IMR-90 (cell line): ENCODE measurements at regions not wholly inside any gene's neighbourhood (a gene's known extent, or its start where the extent isn't known, plus 50 kb on each side); places are given as distances from the start of the nearest gene placed in this dataset.

Experiments
- ATAC-seq: fragments of 200-7000 bp; cut with Tn5 transposase; 2 replicates; pipeline ENCODE4 v1.9.1; 2020; ENCODE audit warnings: low read depth, mild to moderate bottlenecking, moderate library complexity
- BruUV-seq: library from RNA; stranded (reverse); fragments of 400-500 nt; replicated peaks from 2 replicates; lab custom pipeline; 2021; lab: Mats Ljungman, UMichigan
- CTCF ChIA-PET: fragments of 300-600 bp; formaldehyde crosslinking; extraction: SDS; loops from one replicate; lab custom pipeline; 2021; ENCODE audit warnings: antibody characterized with exemption; lab: Yijun Ruan, JAX
- POLR2A ChIA-PET: fragments of 300-600 bp; sonication (Branson Sonifier 250); formaldehyde crosslinking; loops from one replicate; lab custom pipeline; 2022; ENCODE audit warnings: antibody characterized with exemption; ENCODE audit not compliant: unreplicated experiment; lab: Charles Lee
- DNase-seq: peaks from one replicate; pipeline ENCODE4 v3.0.0; 2013
- H2AFZ ChIP-seq: replicated peaks from 2 replicates; pipeline ENCODE3; 2013; ENCODE audit warnings: low read length, mild to moderate bottlenecking; ENCODE audit not compliant: poor library complexity
- H2AK5ac ChIP-seq: 2 replicates; pipeline ENCODE4 v1.6.1; 2013; ENCODE audit warnings: low read depth, low read length, inconsistent platforms
- H2AK9ac ChIP-seq: replicated peaks from 2 replicates; pipeline ENCODE3; 2013; ENCODE audit warnings: mild to moderate bottlenecking, low read depth, low read length, moderate library complexity; ENCODE audit not compliant: poor library complexity
- H2BK120ac ChIP-seq: 2 replicates; pipeline ENCODE4 v1.6.1; 2013; ENCODE audit warnings: low read depth, low read length, inconsistent platforms
- H2BK15ac ChIP-seq: 3 replicates; pipeline ENCODE4 v1.6.1; 2013; ENCODE audit warnings: low read depth, low read length, inconsistent platforms
- H2BK20ac ChIP-seq: 2 replicates; pipeline ENCODE4 v1.6.1; 2013; ENCODE audit warnings: low read depth, mild to moderate bottlenecking, inconsistent platforms, low read length, moderate library complexity
- H2BK5ac ChIP-seq: 2 replicates; pipeline ENCODE4 v1.6.1; 2013; ENCODE audit warnings: mild to moderate bottlenecking, low read depth, low read length, inconsistent platforms; ENCODE audit not compliant: poor library complexity, severe bottlenecking
- H3K14ac ChIP-seq: replicated peaks from 2 replicates; pipeline ENCODE4 v1.6.1; 2013; ENCODE audit warnings: low read depth, low read length, inconsistent platforms
- H3K18ac ChIP-seq: 2 replicates; pipeline ENCODE4 v1.6.1; 2013; ENCODE audit warnings: low read depth, low read length, control low read depth
- H3K23ac ChIP-seq: 2 replicates; pipeline ENCODE4 v1.6.1; 2013; ENCODE audit warnings: low read depth, low read length, inconsistent platforms
- H3K27ac ChIP-seq: 2 replicates; pipeline ENCODE4 v1.5.1; 2013; ENCODE audit warnings: mild to moderate bottlenecking, control low read depth, low read length; ENCODE audit not compliant: insufficient read depth
- H3K27me3 ChIP-seq: 2 replicates; pipeline ENCODE4 v1.6.1; 2013; ENCODE audit warnings: low read length; ENCODE audit not compliant: control insufficient read depth, insufficient read depth
- H3K36me3 ChIP-seq: 2 replicates; pipeline ENCODE4 v1.6.1; 2013; ENCODE audit warnings: low read length, mixed read lengths; ENCODE audit not compliant: control insufficient read depth, insufficient read depth
- H3K4ac ChIP-seq: 2 replicates; pipeline ENCODE4 v1.6.1; 2013; ENCODE audit warnings: low read depth, low read length, inconsistent platforms
- H3K4me1 ChIP-seq: 2 replicates; pipeline ENCODE4 v1.6.1; 2013; ENCODE audit warnings: low read length, mixed read lengths; ENCODE audit not compliant: control insufficient read depth, insufficient read depth
- H3K4me2 ChIP-seq: 2 replicates; pipeline ENCODE4 v1.6.1; 2013; ENCODE audit warnings: low read depth, mild to moderate bottlenecking, control low read depth, low read length, moderate library complexity
- H3K4me3 ChIP-seq: 2 replicates; pipeline ENCODE4 v1.5.1; 2013; ENCODE audit warnings: low read depth, mild to moderate bottlenecking, control low read depth, low read length, moderate library complexity; ENCODE audit not compliant: insufficient read depth
- H3K56ac ChIP-seq: 2 replicates; pipeline ENCODE4 v1.6.1; 2013; ENCODE audit warnings: low read length, inconsistent platforms; ENCODE audit not compliant: insufficient read depth; ENCODE audit errors: extremely low read depth
- H3K79me1 ChIP-seq, 2 experiments: 2 replicates each; pipeline ENCODE4 v1.6.1; 2013; ENCODE audit warnings: low read length in 2 of 2, inconsistent platforms in 1 of 2, low read depth in 1 of 2
- H3K9ac ChIP-seq: 2 replicates; pipeline ENCODE4 v1.6.1; 2013; ENCODE audit warnings: low read depth, low read length, control low read depth
- H3K9me1 ChIP-seq: 2 replicates; pipeline ENCODE4 v1.6.1; 2013; ENCODE audit warnings: low read length, inconsistent platforms; ENCODE audit not compliant: insufficient read depth
- H3K9me3 ChIP-seq: 2 replicates; pipeline ENCODE4 v1.6.1; 2013; ENCODE audit warnings: low read length; ENCODE audit not compliant: control insufficient read depth, insufficient read depth
- H4K20me1 ChIP-seq: 2 replicates; pipeline ENCODE4 v1.6.1; 2013; ENCODE audit warnings: low read length, inconsistent platforms; ENCODE audit not compliant: insufficient read depth
- H4K5ac ChIP-seq: 2 replicates; pipeline ENCODE4 v1.6.1; 2013; ENCODE audit warnings: mild to moderate bottlenecking, low read depth, low read length, control low read depth
- H4K8ac ChIP-seq, 2 experiments: 2 replicates each; pipeline ENCODE4 v1.6.1; 2013; ENCODE audit warnings: low read depth in 2 of 2, low read length in 2 of 2, control low read depth in 1 of 2, inconsistent platforms in 1 of 2
- H4K91ac ChIP-seq: 2 replicates; pipeline ENCODE4 v1.6.1; 2013; ENCODE audit warnings: low read depth, low read length, inconsistent platforms; ENCODE audit not compliant: insufficient read depth
- BHLHE40 ChIP-seq: fragments of 150-350 bp; IDR thresholded peaks from 2 replicates; pipeline ENCODE4 v1.6.1; 2016; ENCODE audit warnings: mild to moderate bottlenecking, low read depth, low read length
- CEBPB ChIP-seq: IDR thresholded peaks from 2 replicates; pipeline ENCODE4 v1.6.1; 2012; ENCODE audit warnings: low read depth, low read length, improper control_type of control experiment
- CHD1 ChIP-seq: IDR thresholded peaks from 2 replicates; pipeline ENCODE4 v1.6.1; 2012; ENCODE audit warnings: low read depth, low read length, improper control_type of control experiment
- CTCF ChIP-seq: conservative IDR thresholded peaks from 2 replicates; pipeline ENCODE4 v1.5.1; 2012; ENCODE audit warnings: mild to moderate bottlenecking, low read depth, low read length, improper control_type of control experiment
- ELK1 ChIP-seq: fragments of 150-350 bp; IDR thresholded peaks from 2 replicates; pipeline ENCODE4 v1.6.1; 2016; ENCODE audit warnings: low read depth, mild to moderate bottlenecking, low read length, moderate library complexity, borderline replicate concordance
- FOS ChIP-seq: fragments of 150-350 bp; IDR thresholded peaks from 2 replicates; pipeline ENCODE4 v1.6.1; 2016; ENCODE audit warnings: low read depth, low read length
- MAFK ChIP-seq: IDR thresholded peaks from 2 replicates; pipeline ENCODE4 v1.6.1; 2012; ENCODE audit warnings: low read depth, low read length, improper control_type of control experiment
- MAZ ChIP-seq: IDR thresholded peaks from 2 replicates; pipeline ENCODE4 v1.6.1; 2012; ENCODE audit warnings: low read depth, mild to moderate bottlenecking, low read length, improper control_type of control experiment, moderate library complexity, borderline replicate concordance
- MXI1 ChIP-seq: IDR thresholded peaks from 2 replicates; pipeline ENCODE4 v1.6.1; 2012; ENCODE audit warnings: low read depth, mild to moderate bottlenecking, low read length, moderate library complexity, borderline replicate concordance
- NFE2L2 ChIP-seq: fragments of 150-350 bp; IDR thresholded peaks from 2 replicates; pipeline ENCODE4 v1.6.1; 2016; ENCODE audit warnings: low read depth, mild to moderate bottlenecking, low read length
- RAD21 ChIP-seq: IDR thresholded peaks from 2 replicates; pipeline ENCODE4 v1.6.1; 2012; ENCODE audit warnings: low read length, improper control_type of control experiment
- RCOR1 ChIP-seq: IDR thresholded peaks from 2 replicates; pipeline ENCODE4 v1.6.1; 2012; ENCODE audit warnings: mild to moderate bottlenecking, low read length, improper control_type of control experiment; ENCODE audit not compliant: insufficient replicate concordance
- RFX5 ChIP-seq: IDR thresholded peaks from 2 replicates; pipeline ENCODE4 v1.8.0; 2012; ENCODE audit warnings: low read depth, mild to moderate bottlenecking, low read length, moderate library complexity
- SMC3 ChIP-seq: fragments of 150-350 bp; IDR thresholded peaks from 2 replicates; pipeline ENCODE4 v1.6.1; 2016; ENCODE audit warnings: low read depth, mild to moderate bottlenecking, antibody characterized with exemption, low read length, moderate library complexity
- WGBS, 2 experiments: methylation state at CpG; one replicate each; pipeline versions ENCODE4 v1.1.5 to v1.1.7; 2013; ENCODE audit warnings: missing lambda C conversion rate in 2 of 2; ENCODE audit not compliant: insufficient read length in 1 of 2; ENCODE audit errors: extremely low coverage in 2 of 2; 5-methylcytosine and 5-hydroxymethylcytosine counted together
- dilution Hi-C: fragments of 300-500 bp; cut with HindIII; formaldehyde crosslinking; loops from one replicate; pipeline ENCODE4 v1.14.3; 2018; ENCODE audit warnings: low sequenced_read_pairs; ENCODE audit not compliant: unreplicated experiment
- in situ Hi-C: fragments of 300-500 bp; cut with MboI; formaldehyde crosslinking; loops from 3 replicates; pipeline ENCODE4 v1.14.3; 2019; ENCODE audit warnings: low sequenced_read_pairs, inconsistent platforms, mixed read lengths
- intact Hi-C: fragments of 100-400 bp; cut with micrococcal nuclease; formaldehyde crosslinking; loops from 2 replicates; pipeline ENCODE4 v1.10.0; 2022

GRCh38 chr3:106473576-106474475 is 605.0 kb upstream of the CBLB start (continued):
- TF ChIP-seq RFX5: no peak

GRCh38 chr3:106482451-106482850 is 613.6 kb upstream of the CBLB start:
- H4K5ac ChIP-seq: no peak overlapping the region
- ATAC-seq: peak; percentile 69
- H2AFZ ChIP-seq: no peak overlapping the region
- peak; percentile 55 for DNase-seq
- no peak overlapping the region for H3K18ac ChIP-seq
- H3K9ac ChIP-seq: no peak overlapping the region
- peaks cover 6% of the 10 kb centered on the region; the same call in 1 of the 2 replicates for H3K9me3 ChIP-seq
- H2BK5ac ChIP-seq: no peak overlapping the region
- in situ Hi-C loops (no loop called here), dilution Hi-C loops (no loop called here), intact Hi-C loops (no loop called here)
- H3K4me2 ChIP-seq: no peak overlapping the region
- no peaks in the 10 kb centered on the region for H3K36me3 ChIP-seq
- H3K27me3 ChIP-seq: no peaks in the 10 kb centered on the region
- POLR2A ChIA-PET: no interaction called here
- no peak overlapping the region for H4K91ac ChIP-seq
- no peak overlapping the region for H3K14ac ChIP-seq
- H3K23ac ChIP-seq: no peak overlapping the region
- no peak overlapping the region for H4K8ac ChIP-seq
- no TSS peak for BruUV-seq
- no peaks in the 10 kb centered on the region for H4K20me1 ChIP-seq
- no peak overlapping the region for H3K27ac ChIP-seq
- WGBS, 2 experiments: 94% methylated on average over 2 of the region's 5 CpGs; no CpG with 5 or more reads in 1 of the 2 experiments
- no peak overlapping the region for H3K56ac ChIP-seq
- no peak overlapping the region for H3K4me3 ChIP-seq
- H2BK15ac ChIP-seq: no peak overlapping the region
- no peak overlapping the region for H2BK20ac ChIP-seq
- no peak overlapping the region for H2BK120ac ChIP-seq
- H3K4me1 ChIP-seq: no peaks in the 10 kb centered on the region
- CTCF ChIA-PET: no interaction called here
- no peaks in the 10 kb centered on the region for H3K79me1 ChIP-seq
- H2AK9ac ChIP-seq: no peak overlapping the region
- no peak overlapping the region for H2AK5ac ChIP-seq
- H3K9me1 ChIP-seq: 0 out of 2 replicates have a peak, but pooled peaks cover 3% of the 10 kb centered on the region
- no peak overlapping the region for H3K4ac ChIP-seq
- no peak for TF ChIP-seq NFE2L2
- TF ChIP-seq BHLHE40: no peak
- no peak for TF ChIP-seq ELK1
- no peak for TF ChIP-seq SMC3
- no peak for TF ChIP-seq CTCF
- no peak for TF ChIP-seq MAFK
- no peak for TF ChIP-seq RAD21
- TF ChIP-seq FOS: no peak
- no peak for TF ChIP-seq MAZ
- TF ChIP-seq MXI1: no peak
- TF ChIP-seq RCOR1: no peak
- no peak for TF ChIP-seq CEBPB
- no peak for TF ChIP-seq CHD1
